K562 (cell line): ENCODE measurements at regions not wholly inside any gene's neighbourhood (a gene's known extent, or its start where the extent isn't known, plus 50 kb on each side); places are given as distances from the start of the nearest gene placed in this dataset.
A peak's percentile ranks its signal among the peaks of the same experiment; 100 is the strongest.

Source experiments
- ATAC-seq: fragments of 200-7000 bp; cut with Tn5 transposase; 3 replicates; pipeline ENCODE4 v1.9.1; 2020; ENCODE audit warnings: moderate library complexity
- BruUV-seq: library from RNA; stranded (reverse); fragments of 400-500 nt; replicated peaks from 2 replicates; lab custom pipeline; 2021; lab: Mats Ljungman, UMichigan
- CTCF ChIA-PET: fragments of 300-600 bp; formaldehyde crosslinking; extraction: SDS; loops from one replicate; lab custom pipeline; 2021; ENCODE audit warnings: low intra/inter-chr PET ratio; lab: Yijun Ruan, JAX
- POLR2A ChIA-PET: fragments of 300-600, 350-650 bp; sonication (Branson Sonifier 250); formaldehyde crosslinking; extraction: SDS; loops from one replicate; lab custom pipeline; 2021; ENCODE audit warnings: antibody characterized with exemption, inconsistent platforms; lab: Yijun Ruan, JAX
- DNase-seq, 4 experiments: peaks; one replicate each; pipeline versions ENCODE4 v3.0.0 to v3.0.0-alpha.2; 2011 to 2018; ENCODE audit warnings: low spot score in 3 of 4, mixed read lengths in 3 of 4; ENCODE audit errors: extremely low read depth in 1 of 4
- FAIRE-seq: peaks from 2 replicates; lab custom pipeline; 2011; peaks lifted over from hg19 to GRCh38; lab: Jason Lieb, UNC
- H2AFZ ChIP-seq: 2 replicates; pipeline ENCODE4 v1.6.0; 2011; ENCODE audit warnings: low read depth, low read length, control low read depth, inconsistent platforms
- H3K27ac ChIP-seq: fragments of 200-600 bp; 3 replicates; pipeline ENCODE4 v1.8.0; 2011; ENCODE audit warnings: low read depth, mild to moderate bottlenecking, control low read depth, inconsistent platforms, low read length, moderate library complexity, mixed read lengths; ENCODE audit errors: extremely low read depth
- H3K27me3 ChIP-seq, 2 experiments: fragments of 300-600 bp in 1 of 2; 2 replicates in 1 of 2; 3 replicates in 1 of 2; pipeline versions ENCODE4 v1.6.0 to v1.8.0; 2011; ENCODE audit warnings: inconsistent platforms in 2 of 2, low read length in 2 of 2, mild to moderate bottlenecking in 1 of 2, mixed read lengths in 1 of 2, moderate library complexity in 1 of 2; ENCODE audit not compliant: control insufficient read depth in 2 of 2, insufficient read depth in 2 of 2
- H3K36me3 ChIP-seq: fragments of 300-600 bp; 3 replicates; pipeline ENCODE4 v1.8.0; 2011; ENCODE audit warnings: mild to moderate bottlenecking, low read length, inconsistent platforms; ENCODE audit not compliant: control insufficient read depth, insufficient read depth
- H3K4me1 ChIP-seq, 2 experiments: fragments of 200-600 bp in 1 of 2; replicated peaks in 1 of 2; 2 replicates in 1 of 2; 3 replicates in 1 of 2; pipeline versions ENCODE4 v1.5.1 to v1.8.0; 2011; ENCODE audit warnings: inconsistent platforms in 2 of 2, low read length in 2 of 2, mild to moderate bottlenecking in 1 of 2, mixed read lengths in 1 of 2, moderate library complexity in 1 of 2; ENCODE audit not compliant: control insufficient read depth in 2 of 2, insufficient read depth in 2 of 2
- H3K4me2 ChIP-seq: 2 replicates; pipeline ENCODE4 v1.6.1; 2011; ENCODE audit warnings: low read length, control low read depth, inconsistent platforms, mixed read lengths; ENCODE audit not compliant: insufficient read depth
- H3K4me3 ChIP-seq: fragments of 200-600 bp; sonication (generic), shearing (Covaris generic); 2 replicates; pipeline ENCODE4 v1.5.1; 2016; ENCODE audit warnings: control low read depth, inconsistent platforms
- H3K79me2 ChIP-seq: fragments of 200-600 bp; 3 replicates; pipeline ENCODE4 v1.8.0; 2011; ENCODE audit warnings: low read length, inconsistent platforms; ENCODE audit not compliant: control insufficient read depth, insufficient read depth
- H3K9ac ChIP-seq, 2 experiments: 2 replicates each; pipeline versions ENCODE4 v1.6.0 to v1.6.1; 2011; ENCODE audit warnings: low read depth in 2 of 2, low read length in 2 of 2, control low read depth in 1 of 2, inconsistent platforms in 1 of 2, mild to moderate bottlenecking in 1 of 2, mixed read lengths in 1 of 2; ENCODE audit not compliant: insufficient read depth in 1 of 2
- H3K9me1 ChIP-seq: one replicate; pipeline ENCODE4 v1.6.0; 2011; ENCODE audit warnings: inconsistent platforms, mild to moderate bottlenecking, low read length, moderate library complexity; ENCODE audit not compliant: control insufficient read depth, insufficient read depth
- H3K9me3 ChIP-seq: replicated peaks from 2 replicates; pipeline ENCODE4 v1.5.1; 2011; ENCODE audit warnings: low read depth, low read length, inconsistent platforms; ENCODE audit not compliant: control insufficient read depth, insufficient read depth
- H4K20me1 ChIP-seq: replicated peaks from 2 replicates; pipeline ENCODE4 v1.6.1; 2011; ENCODE audit warnings: low read length, inconsistent platforms, mixed read lengths; ENCODE audit not compliant: control insufficient read depth, insufficient read depth
- DMBX1 ChIP-seq: fragments of 250-450 bp; sonication (Bioruptor Pico); IDR thresholded peaks from 2 replicates; pipeline ENCODE4 v1.8.0; 2022; ENCODE audit warnings: inconsistent platforms, mild to moderate bottlenecking, moderate library complexity, borderline replicate concordance
- RBM34 ChIP-seq: fragments of 200-400 bp; formaldehyde crosslinking; IDR thresholded peaks from 2 replicates; pipeline ENCODE4 v1.6.1; 2018; ENCODE audit warnings: low read length, borderline replicate concordance; ENCODE audit not compliant: insufficient read depth
- SIN3A ChIP-seq, 2 experiments: fragments of 150-350 bp in 1 of 2; IDR thresholded peaks; 2 replicates each; pipeline ENCODE4 v1.6.1; 2011 to 2016; ENCODE audit warnings: borderline replicate concordance in 2 of 2, low read depth in 2 of 2, low read length in 2 of 2, mild to moderate bottlenecking in 2 of 2, moderate library complexity in 2 of 2; ENCODE audit not compliant: control insufficient read depth in 1 of 2
- TCF7 ChIP-seq: sonication (generic); IDR thresholded peaks from 2 replicates; pipeline ENCODE4 v1.6.1; 2016; ENCODE audit warnings: antibody characterized with exemption, borderline replicate concordance
- TCF7L2 ChIP-seq: fragments of 150-350 bp; IDR thresholded peaks from 2 replicates; pipeline ENCODE4 v1.6.1; 2016; ENCODE audit warnings: low read depth, mild to moderate bottlenecking, low read length, moderate library complexity
- ZFX ChIP-seq: sonication (generic); formaldehyde crosslinking; IDR thresholded peaks from 2 replicates; pipeline ENCODE4 v1.8.0; 2022; ENCODE audit warnings: mild to moderate bottlenecking, missing genetic modification reagents, moderate library complexity
- ZNF217 ChIP-seq: sonication (generic); formaldehyde crosslinking; IDR thresholded peaks from 2 replicates; pipeline ENCODE4 v1.8.0; 2022; ENCODE audit warnings: mild to moderate bottlenecking, missing genetic modification reagents
- ZNF239 ChIP-seq: fragments of 250-450 bp; sonication (Bioruptor Pico); IDR thresholded peaks from 2 replicates; pipeline ENCODE4 v1.4.0; 2020; ENCODE audit warnings: mild to moderate bottlenecking
- WGBS: fragments of 100-300 bp; shearing (Covaris generic); methylation state at CpG from one replicate; pipeline ENCODE4 v1.1.6; 2016; ENCODE audit warnings: low coverage, mixed read lengths; ENCODE audit not compliant: insufficient coverage; ENCODE audit errors: missing lambda C conversion rate; 5-methylcytosine and 5-hydroxymethylcytosine counted together
- in situ Hi-C: fragments of 300-500 bp; cut with MboI; formaldehyde crosslinking; loops from 4 replicates; pipeline ENCODE4 v1.15.0; 2018; ENCODE audit warnings: inconsistent platforms, mixed read lengths
- intact Hi-C: fragments of 100-400 bp; cut with micrococcal nuclease; formaldehyde crosslinking; loops from 2 replicates; pipeline ENCODE4 v1.14.2; 2022
- TF ChIP-seq, protein P1 (sequence below): sonication (generic); formaldehyde crosslinking; IDR thresholded peaks from 2 replicates; pipeline ENCODE4 v1.9.0; 2022; ENCODE audit warnings: mild to moderate bottlenecking, missing genetic modification reagents

DNA sequence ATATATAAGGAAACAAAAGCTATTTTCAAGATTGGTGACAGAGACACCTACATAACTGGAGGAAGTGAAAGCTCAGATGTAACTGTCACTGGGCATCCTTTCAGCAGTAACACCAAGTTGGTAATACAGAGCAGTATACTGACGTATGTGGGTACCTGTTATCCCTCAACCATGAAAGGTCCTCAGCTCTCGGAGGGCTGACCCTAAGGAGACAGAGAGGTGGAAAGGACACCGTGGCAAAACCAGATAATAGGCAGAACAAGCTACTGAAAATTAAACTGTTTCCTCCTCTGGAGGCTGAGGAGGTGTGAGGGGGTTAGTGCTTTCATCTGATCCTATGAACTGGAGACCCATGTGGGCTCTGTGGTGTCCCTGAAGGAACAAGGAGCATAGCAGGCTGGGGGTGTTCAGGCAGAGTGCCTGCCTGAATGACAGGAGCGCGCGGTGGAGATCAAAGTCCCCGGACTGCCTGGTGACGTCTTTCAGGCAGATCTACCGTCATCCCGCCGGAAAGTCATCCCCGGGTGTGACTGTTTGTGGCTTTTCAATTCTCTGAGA, 130.2 kb upstream of the FSTL4 start:
- intact Hi-C loops: no loop called here
- Histone ChIP-seq H3K4me1 (no peaks in the 10 kb centered on the region), H3K79me2 (no peaks in the 10 kb centered on the region), H3K27ac (no peak overlapping the region), H3K9ac (no peak overlapping the region), H3K27me3 (peaks cover 6 to 30% of the 10 kb centered on the region in 2 experiments; a peak in 4 of 5 replicates), H4K20me1 (no peaks in the 10 kb centered on the region), H3K4me2 (no peak overlapping the region), H2AFZ (no peak overlapping the region), H3K4me3 (no peak overlapping the region), H3K9me3 (no peaks in the 10 kb centered on the region), H3K36me3 (no peaks in the 10 kb centered on the region), H3K9me1 (no peaks in the 10 kb centered on the region)
- no TSS peak for BruUV-seq
- ATAC-seq (no peak), FAIRE-seq (no peak), DNase-seq (no peak)
- in situ Hi-C loops: no loop called here
- 3% methylated on average over 12 of the region's 12 CpGs for WGBS
- ChIA-PET POLR2A (no interaction called here), CTCF (no interaction called here)
- TF ChIP-seq RBM34: no peak
- 0 out of 2 replicates have a peak, but pooled peaks have one; percentile 31 for TF ChIP-seq TCF7L2
- TF ChIP-seq TCF7: peak; percentile 77; the same call in 1 of the 2 replicates

DNA sequence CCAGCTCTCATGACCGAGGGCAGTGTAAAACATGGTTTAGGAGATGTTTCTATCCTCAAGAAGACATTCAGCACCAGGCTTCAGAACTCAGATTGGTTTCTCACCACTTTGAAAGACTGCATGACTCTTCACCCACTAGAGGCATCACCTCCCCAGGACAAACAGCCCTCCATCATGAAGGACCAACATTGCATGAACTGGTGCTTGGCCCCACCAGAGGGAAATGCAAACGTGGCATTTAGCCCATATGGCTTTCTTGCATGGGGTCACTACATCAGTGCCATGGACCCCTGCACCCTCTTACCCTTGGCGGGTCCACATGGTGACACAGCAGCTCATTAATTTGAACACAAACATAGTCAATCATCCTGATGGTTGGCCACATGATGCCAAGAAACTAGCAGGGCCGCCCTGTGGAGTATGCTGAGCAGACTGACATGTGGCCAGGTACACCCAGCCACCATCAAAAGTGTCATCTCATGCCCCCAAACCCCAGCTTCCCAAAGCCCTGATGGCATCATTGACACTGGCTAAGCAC, 129.5 kb upstream of the FSTL4 start:
- no TSS peak for BruUV-seq
- no peak overlapping the region for H3K4me3 ChIP-seq
- no peaks in the 10 kb centered on the region for H3K79me2 ChIP-seq
- H4K20me1 ChIP-seq: no peaks in the 10 kb centered on the region
- in situ Hi-C loops (no loop called here), intact Hi-C loops (no loop called here)
- H3K36me3 ChIP-seq: no peaks in the 10 kb centered on the region
- 0% methylated on average over 4 of the region's 4 CpGs for WGBS
- no peak for DNase-seq
- H3K27me3 ChIP-seq: peaks cover 6 to 30% of the 10 kb centered on the region in 2 experiments; a peak in 4 of 5 replicates
- H3K9me1 ChIP-seq: no peaks in the 10 kb centered on the region
- no peak overlapping the region for H2AFZ ChIP-seq
- FAIRE-seq: no peak
- no peak overlapping the region for H3K4me2 ChIP-seq
- ChIA-PET CTCF (no interaction called here), POLR2A (no interaction called here)
- no peak for ATAC-seq
- H3K9me3 ChIP-seq: no peaks in the 10 kb centered on the region
- no peak overlapping the region for H3K27ac ChIP-seq
- TF ChIP-seq SIN3A (IDR thresholded peaks at IDR 0.05; ENCODE audit: borderline replicate concordance in 2 of 2, control insufficient read depth in 1 of 2, low read depth in 2 of 2, low read length in 2 of 2) (no peak), DMBX1 (CRISPR knock-in tag) (no peak), ZNF217 (no peak), ZNF239 (CRISPR knock-in tag) (no peak), ZFX (no peak)
- TF ChIP-seq, protein P1, sequence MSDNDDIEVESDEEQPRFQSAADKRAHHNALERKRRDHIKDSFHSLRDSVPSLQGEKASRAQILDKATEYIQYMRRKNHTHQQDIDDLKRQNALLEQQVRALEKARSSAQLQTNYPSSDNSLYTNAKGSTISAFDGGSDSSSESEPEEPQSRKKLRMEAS: no peak
- no peak overlapping the region for H3K9ac ChIP-seq
- no peaks in the 10 kb centered on the region for H3K4me1 ChIP-seq
